ENCODE measurements at regions not wholly inside any gene's neighbourhood (a gene's known extent, or its start where the extent isn't known, plus 50 kb on each side); places are given as distances from the start of the nearest gene placed in this dataset.

DNA sequence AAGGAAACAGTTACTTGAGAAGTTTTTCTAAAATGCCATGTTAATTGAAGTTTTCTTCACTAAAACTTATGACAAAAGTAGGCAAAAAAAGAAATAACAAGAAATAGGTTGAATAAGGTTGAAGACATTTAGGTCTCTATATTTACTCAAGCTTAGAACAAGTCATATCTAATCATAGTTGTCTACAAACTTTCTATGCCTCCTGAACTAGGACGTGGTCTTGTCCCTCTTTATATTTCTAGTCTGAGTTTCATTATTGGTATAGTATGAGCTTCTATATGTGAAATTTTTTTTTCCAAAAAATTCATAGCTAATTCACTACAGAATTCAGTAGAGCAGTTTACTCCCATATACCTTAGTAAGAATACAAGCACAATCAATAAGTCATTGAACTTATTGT lies 836.4 kb downstream of the SLITRK6 start:
- TF ChIP-seq CTCF (IDR thresholded peaks at IDR 0.05) (no peak), EZH2 (IDR thresholded peaks at IDR 0.05; ENCODE audit: borderline replicate concordance, insufficient read depth, low read depth, low read length, poor library complexity, severe bottlenecking) (no peak)

Data from B cell (primary cell).